ELF-1 (cell line): ENCODE measurements at regions not wholly inside any gene's neighbourhood (a gene's known extent, or its start where the extent isn't known, plus 50 kb on each side); places are given as distances from the start of the nearest gene placed in this dataset.
"Not testable (repeated sequence)": the region's sequence is repeated elsewhere in the genome, so short reads cannot be mapped to it uniquely, and the experiment has no call there.

ENCODE experiments used
- DNase-seq: peaks from one replicate; pipeline ENCODE4 v3.0.0-alpha.2; 2016; ENCODE audit warnings: low read depth, low spot score

GRCh38 chrX:115911967-115912366 is 258.6 kb upstream of the AGTR2 start:
- no peak for DNase-seq

GRCh38 chrX:115912372-115912897 is 258.1 kb upstream of the AGTR2 start:
- peak; percentile 54 for DNase-seq

- DNase-seq: no peak
Observed at GRCh38 chrX:115913575-115913974, 257.0 kb upstream of the AGTR2 start.

GRCh38 chrX:115915625-115916024 is 254.9 kb upstream of the AGTR2 start:
- DNase-seq: not testable (repeated sequence)

GRCh38 chrX:115929480-115929879 is 241.1 kb upstream of the AGTR2 start:
- DNase-seq: no peak

GRCh38 chrX:115936008-115936407 is 234.5 kb upstream of the AGTR2 start:
- DNase-seq: no peak

- no peak for DNase-seq
Observed at GRCh38 chrX:115939070-115939469, 231.5 kb upstream of the AGTR2 start.

- no peak for DNase-seq
Observed at GRCh38 chrX:115939636-115940160, 230.8 kb upstream of the AGTR2 start.

- DNase-seq: no peak
Observed at GRCh38 chrX:115940348-115940747, 230.2 kb upstream of the AGTR2 start.

- peak; percentile 79 for DNase-seq
Observed at GRCh38 chrX:115940888-115941332, 229.6 kb upstream of the AGTR2 start.

GRCh38 chrX:115941388-115941787 is 229.2 kb upstream of the AGTR2 start:
- DNase-seq: no peak

- DNase-seq: no peak
Observed at GRCh38 chrX:115946059-115946458, 224.5 kb upstream of the AGTR2 start.

GRCh38 chrX:115948018-115948923 is 222.3 kb upstream of the AGTR2 start:
- DNase-seq: no peak

GRCh38 chrX:115949900-115950822 is 220.4 kb upstream of the AGTR2 start:
- peak; percentile 82 for DNase-seq

GRCh38 chrX:115952417-115953092 is 218.0 kb upstream of the AGTR2 start:
- peak; percentile 30 for DNase-seq

- peak; percentile 87 for DNase-seq
Observed at GRCh38 chrX:115957862-115958490, 212.6 kb upstream of the AGTR2 start.

- no peak for DNase-seq
Observed at GRCh38 chrX:115958687-115959359, 211.7 kb upstream of the AGTR2 start.

GRCh38 chrX:115960440-115961084 is 210.0 kb upstream of the AGTR2 start:
- no peak for DNase-seq

- DNase-seq: peak; percentile 53
Observed at GRCh38 chrX:115966920-115967319, 203.6 kb upstream of the AGTR2 start.
